GM23248 (cell line): ENCODE measurements at regions not wholly inside any gene's neighbourhood (a gene's known extent, or its start where the extent isn't known, plus 50 kb on each side); places are given as distances from the start of the nearest gene placed in this dataset.

Experiments used
- DNase-seq: peaks from one replicate; pipeline ENCODE4 v3.0.0-alpha.2; 2015
- H2AFZ ChIP-seq: fragments of 200-600 bp; sonication (generic); 2 replicates; pipeline ENCODE4 v1.6.1; 2016; ENCODE audit warnings: antibody characterized with exemption
- H3F3A ChIP-seq: fragments of 200-600 bp; sonication (generic); 2 replicates; pipeline ENCODE4 v1.6.1; 2016; ENCODE audit warnings: mild to moderate bottlenecking, antibody characterized with exemption, mixed run types; ENCODE audit not compliant: insufficient read depth
- H3K27ac ChIP-seq: fragments of 200-600 bp; sonication (generic); 2 replicates; pipeline ENCODE4 v1.5.1; 2016; ENCODE audit warnings: mild to moderate bottlenecking
- H3K27me3 ChIP-seq: fragments of 200-600 bp; sonication (generic); replicated peaks from 2 replicates; pipeline ENCODE4 v1.6.1; 2016; ENCODE audit warnings: mild to moderate bottlenecking; ENCODE audit not compliant: insufficient read depth
- H3K36me3 ChIP-seq: fragments of 200-600 bp; sonication (generic); 2 replicates; pipeline ENCODE4 v1.6.1; 2016; ENCODE audit warnings: low read depth, mild to moderate bottlenecking
- H3K4me1 ChIP-seq: fragments of 200-600 bp; sonication (generic); 2 replicates; pipeline ENCODE4 v1.6.1; 2016; ENCODE audit warnings: mild to moderate bottlenecking; ENCODE audit not compliant: insufficient read depth
- H3K4me2 ChIP-seq: fragments of 200-600 bp; sonication (generic); one replicate; pipeline ENCODE4 v1.6.1; 2016; ENCODE audit warnings: mild to moderate bottlenecking; ENCODE audit not compliant: unreplicated experiment
- H3K4me3 ChIP-seq: fragments of 200-600 bp; sonication (generic); 2 replicates; pipeline ENCODE4 v1.5.1; 2016; ENCODE audit warnings: mild to moderate bottlenecking
- H3K79me2 ChIP-seq: fragments of 200-600 bp; sonication (generic); 2 replicates; pipeline ENCODE4 v1.6.1; 2016; ENCODE audit warnings: mild to moderate bottlenecking; ENCODE audit not compliant: insufficient read depth
- H3K9ac ChIP-seq: fragments of 200-600 bp; sonication (generic); 2 replicates; pipeline ENCODE4 v1.6.1; 2016; ENCODE audit warnings: mild to moderate bottlenecking
- H3K9me2 ChIP-seq: fragments of 200-600 bp; sonication (generic); 2 replicates; pipeline ENCODE4 v1.6.1; 2016; ENCODE audit warnings: mixed run types, mild to moderate bottlenecking, moderate library complexity; ENCODE audit not compliant: insufficient read depth
- H3K9me3 ChIP-seq: fragments of 200-600 bp; sonication (generic); one replicate; pipeline ENCODE4 v1.6.1; 2017; ENCODE audit warnings: low read depth
- H4K20me1 ChIP-seq: fragments of 200-600 bp; sonication (generic); 2 replicates; pipeline ENCODE4 v1.6.0; 2016; ENCODE audit not compliant: insufficient read depth
- EZH2 ChIP-seq: fragments of 200-600 bp; sonication (generic); IDR thresholded peaks from 2 replicates; pipeline ENCODE4 v1.6.1; 2018; ENCODE audit warnings: antibody characterized with exemption, mild to moderate bottlenecking; ENCODE audit not compliant: insufficient read depth, poor library complexity, severe bottlenecking
- EZH2phosphoT487 ChIP-seq: fragments of 200-600 bp; sonication (generic); IDR thresholded peaks from 2 replicates; pipeline ENCODE4 v1.6.1; 2018; ENCODE audit warnings: antibody characterized with exemption, moderate library complexity, mild to moderate bottlenecking, low read depth; ENCODE audit not compliant: insufficient read depth
- WGBS, 2 experiments: methylation state at CpG; one replicate each; pipeline ENCODE4 v1.1.6; 2015 to 2017; ENCODE audit warnings: low lambda C conversion rate in 2 of 2, low coverage in 1 of 2; ENCODE audit errors: missing lambda C conversion rate in 2 of 2; 5-methylcytosine and 5-hydroxymethylcytosine counted together
- in situ Hi-C: fragments of 300-500 bp; cut with MboI; formaldehyde crosslinking; loops from 2 replicates; pipeline ENCODE4 v1.15.0; 2020

- Histone ChIP-seq H3K9me2 (no peaks in the 10 kb centered on the region), H3F3A (no peaks in the 10 kb centered on the region), H3K27me3 (no peaks in the 10 kb centered on the region), H3K9ac (no peak overlapping the region), H3K4me3 (no peak overlapping the region), H3K4me2 (no peak overlapping the region), H3K36me3 (no peaks in the 10 kb centered on the region), H3K79me2 (no peaks in the 10 kb centered on the region), H4K20me1 (no peaks in the 10 kb centered on the region), H2AFZ (no peak overlapping the region), H3K9me3 (no peaks in the 10 kb centered on the region), H3K27ac (no peak overlapping the region), H3K4me1 (no peaks in the 10 kb centered on the region)
- TF ChIP-seq EZH2 (no peak), EZH2phosphoT487 (no peak)
- DNase-seq, result no peak
- in situ Hi-C loops, result no loop called here
- WGBS, 2 experiments, result 48 to 68% methylated on average over 9 of the region's 9 CpGs
Measured at GRCh38 chrX:19194285-19195242, 72.3 kb upstream of the ADGRG2 start.

- Histone ChIP-seq H3K4me3 (no peak overlapping the region), H3K9ac (no peak overlapping the region), H3K9me2 (no peaks in the 10 kb centered on the region), H3K27me3 (no peaks in the 10 kb centered on the region), H2AFZ (no peak overlapping the region), H3K27ac (no peak overlapping the region), H3K9me3 (no peaks in the 10 kb centered on the region), H3F3A (no peaks in the 10 kb centered on the region), H3K4me2 (no peak overlapping the region), H3K4me1 (no peaks in the 10 kb centered on the region), H3K79me2 (no peaks in the 10 kb centered on the region), H4K20me1 (no peaks in the 10 kb centered on the region), H3K36me3 (no peaks in the 10 kb centered on the region)
- TF ChIP-seq EZH2 (no peak), EZH2phosphoT487 (no peak)
- 38 to 44% methylated on average over 11 of the region's 11 CpGs for WGBS, 2 experiments
- in situ Hi-C loops, result no loop called here
- no peak for DNase-seq
Measured at GRCh38 chrX:19195243-19195610, 73.0 kb upstream of the ADGRG2 start.

GRCh38 chrX:19198473-19198872 lies 76.2 kb upstream of the ADGRG2 start:
- WGBS, 2 experiments, result 36 to 50% methylated on average over 2 of the region's 2 CpGs
- DNase-seq, result no peak
- H3K79me2 ChIP-seq, result no peaks in the 10 kb centered on the region

GRCh38 chrX:19202171-19202570 lies 79.9 kb upstream of the ADGRG2 start:
- H3K9ac ChIP-seq, result no peak overlapping the region
- TF ChIP-seq EZH2phosphoT487, result no peak
- no peak for TF ChIP-seq EZH2
- WGBS, 2 experiments, result 0% methylated on average over 1 of the region's 1 CpG
- H3K27me3 ChIP-seq, result no peaks in the 10 kb centered on the region
- H4K20me1 ChIP-seq, result no peaks in the 10 kb centered on the region
- H3K9me2 ChIP-seq, result no peaks in the 10 kb centered on the region
- no peaks in the 10 kb centered on the region for H3K4me1 ChIP-seq
- H3K9me3 ChIP-seq, result no peaks in the 10 kb centered on the region
- in situ Hi-C loops, result no loop called here
- no peak for DNase-seq
- H3K79me2 ChIP-seq, result no peaks in the 10 kb centered on the region
- H3K27ac ChIP-seq, result no peak overlapping the region
- H3K36me3 ChIP-seq, result no peaks in the 10 kb centered on the region
- H3F3A ChIP-seq, result no peaks in the 10 kb centered on the region
- no peak overlapping the region for H2AFZ ChIP-seq
- no peak overlapping the region for H3K4me3 ChIP-seq
- H3K4me2 ChIP-seq, result no peak overlapping the region

More at GRCh38 chrX:19198473-19198872, 76.2 kb upstream of the ADGRG2 start:
- Histone ChIP-seq H3K4me2 (no peak overlapping the region), H3K4me3 (no peak overlapping the region), H3F3A (no peaks in the 10 kb centered on the region), H4K20me1 (no peaks in the 10 kb centered on the region), H3K27ac (no peak overlapping the region), H3K27me3 (no peaks in the 10 kb centered on the region), H3K9me2 (no peaks in the 10 kb centered on the region), H3K4me1 (no peaks in the 10 kb centered on the region), H2AFZ (no peak overlapping the region), H3K36me3 (no peaks in the 10 kb centered on the region), H3K9me3 (no peaks in the 10 kb centered on the region), H3K9ac (no peak overlapping the region)
- in situ Hi-C loops, result no loop called here
- TF ChIP-seq EZH2phosphoT487, result no peak
